Mesothelial cell of epicardium (in vitro differentiated cells): ENCODE measurements at regions not wholly inside any gene's neighbourhood (a gene's known extent, or its start where the extent isn't known, plus 50 kb on each side); places are given as distances from the start of the nearest gene placed in this dataset.

Source experiments
- DNase-seq, 2 experiments: peaks; one replicate each; pipeline ENCODE4 v3.0.0; 2021; ENCODE audit warnings: low spot score in 2 of 2; ENCODE audit not compliant: unreplicated experiment in 2 of 2
- H3K27ac Mint-ChIP-seq: 2 replicates; pipeline ENCODE4 v1.8.0; 2021; ENCODE audit warnings: mixed read lengths
- H3K27me3 Mint-ChIP-seq: 2 replicates; pipeline ENCODE4 v1.8.0; 2021; ENCODE audit warnings: low read depth, mixed read lengths
- H3K36me3 Mint-ChIP-seq: 2 replicates; pipeline ENCODE4 v1.8.0; 2021; ENCODE audit warnings: mixed read lengths
- H3K4me1 Mint-ChIP-seq: 2 replicates; pipeline ENCODE4 v1.8.0; 2021; ENCODE audit warnings: mixed read lengths
- H3K4me3 Mint-ChIP-seq: 2 replicates; pipeline ENCODE4 v1.8.0; 2021; ENCODE audit warnings: mild to moderate bottlenecking, moderate library complexity, mixed read lengths
- H3K9me3 Mint-ChIP-seq: 2 replicates; pipeline ENCODE4 v1.8.0; 2021; ENCODE audit warnings: mixed read lengths
- CTCF ChIP-seq: fragments of 200-600 bp; sonication (generic); IDR thresholded peaks from one replicate; pipeline ENCODE4 v1.5.0; 2021; ENCODE audit warnings: antibody characterized with exemption; ENCODE audit not compliant: unreplicated experiment

DNA sequence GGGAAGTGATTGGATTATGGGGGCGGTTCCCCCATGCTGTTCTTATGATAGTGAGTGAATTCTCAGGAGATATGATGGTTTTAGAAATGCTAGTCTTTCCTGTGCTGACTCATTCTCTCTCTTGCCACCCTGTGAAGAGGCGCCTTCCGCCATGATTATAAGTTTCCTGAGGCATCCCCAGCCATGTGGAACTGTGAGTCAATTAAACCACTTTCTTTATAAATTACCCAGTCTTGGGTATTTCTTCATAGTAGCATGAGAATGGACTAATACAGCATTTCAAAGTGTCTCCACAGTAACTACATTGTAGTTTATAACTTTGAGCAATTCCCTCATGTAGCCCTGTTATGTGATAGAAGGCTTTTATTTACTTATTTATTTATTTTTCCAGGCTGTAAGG is 128.8 kb upstream of the CHRNA7 start:
- no peaks in the 10 kb centered on the region for H3K36me3 Mint-ChIP-seq
- no peak for TF ChIP-seq CTCF
- H3K27ac Mint-ChIP-seq: no peak overlapping the region
- no peak for DNase-seq
- no peaks in the 10 kb centered on the region for H3K4me1 Mint-ChIP-seq
- H3K9me3 Mint-ChIP-seq: peaks cover 27% of the 10 kb centered on the region
- H3K27me3 Mint-ChIP-seq: peaks cover 12% of the 10 kb centered on the region
- no peak overlapping the region for H3K4me3 Mint-ChIP-seq

GRCh38 chr15:31905054-31905453 is 125.3 kb upstream of the CHRNA7 start:
- H3K27ac Mint-ChIP-seq: no peak overlapping the region
- DNase-seq: no peak

GRCh38 chr15:31925541-31925940 is 104.8 kb upstream of the CHRNA7 start:
- Mint-ChIP-seq H3K27ac (no peak overlapping the region), H3K27me3 (peaks cover 9% of the 10 kb centered on the region), H3K4me1 (no peaks in the 10 kb centered on the region), H3K4me3 (no peak overlapping the region), H3K9me3 (peaks cover 39% of the 10 kb centered on the region), H3K36me3 (peaks cover 1% of the 10 kb centered on the region)
- TF ChIP-seq CTCF: no peak
- no peak for DNase-seq

More at GRCh38 chr15:31905054-31905453, 125.3 kb upstream of the CHRNA7 start:
- Mint-ChIP-seq H3K36me3 (no peaks in the 10 kb centered on the region), H3K4me1 (no peaks in the 10 kb centered on the region), H3K9me3 (peaks cover 2% of the 10 kb centered on the region), H3K27me3 (peaks cover 12% of the 10 kb centered on the region), H3K4me3 (no peak overlapping the region)
- TF ChIP-seq CTCF: no peak

DNA sequence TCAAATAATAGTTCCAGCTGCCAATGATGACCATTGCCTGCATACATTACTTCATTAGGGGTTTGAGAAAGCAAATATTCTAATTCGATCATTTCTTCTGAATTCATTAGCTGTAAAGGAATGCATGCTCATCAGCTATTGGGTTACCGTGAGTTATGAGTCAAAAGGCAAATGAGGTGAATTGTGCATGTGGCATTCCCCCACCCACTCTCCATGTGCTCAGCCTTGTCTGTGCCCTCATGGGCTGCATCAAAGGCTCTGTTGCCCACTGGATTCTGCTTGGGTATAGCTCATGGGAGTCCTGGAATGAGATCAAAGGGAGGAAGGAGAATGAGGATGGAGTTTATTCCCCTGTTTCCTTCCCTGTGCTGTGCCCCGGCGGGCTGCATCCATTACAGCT is 99.3 kb upstream of the CHRNA7 start:
- Mint-ChIP-seq H3K36me3 (no peaks in the 10 kb centered on the region), H3K27ac (no peak overlapping the region), H3K4me3 (no peak overlapping the region), H3K4me1 (no peaks in the 10 kb centered on the region), H3K27me3 (peaks cover 34% of the 10 kb centered on the region), H3K9me3 (peaks cover 3% of the 10 kb centered on the region)
- TF ChIP-seq CTCF: no peak
- no peak for DNase-seq

DNA sequence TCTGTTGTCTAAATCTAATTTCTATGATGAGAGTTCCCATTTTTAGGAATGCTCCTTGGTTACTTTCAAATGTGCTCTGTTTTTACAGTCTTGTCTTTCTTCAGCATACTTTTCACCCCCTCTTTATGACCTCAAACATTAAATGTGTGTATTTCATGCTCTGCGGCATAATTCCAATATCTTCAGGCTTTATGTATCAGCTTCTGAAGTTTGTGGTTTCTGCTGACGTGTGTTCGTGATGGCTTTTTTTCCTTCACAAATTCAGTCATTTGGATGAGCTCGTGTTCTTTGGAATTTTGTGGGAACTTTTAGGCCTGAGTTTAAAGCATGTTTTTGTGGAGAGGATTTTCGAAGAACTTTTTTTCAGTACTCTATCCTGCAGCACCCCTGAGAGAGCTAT is 97.7 kb upstream of the CHRNA7 start:
- no peaks in the 10 kb centered on the region for H3K36me3 Mint-ChIP-seq

More for the DNA sequence above, 97.7 kb upstream of the CHRNA7 start:
- Mint-ChIP-seq H3K9me3 (no peaks in the 10 kb centered on the region), H3K27me3 (peaks cover 34% of the 10 kb centered on the region), H3K4me3 (no peak overlapping the region), H3K4me1 (no peaks in the 10 kb centered on the region), H3K27ac (no peak overlapping the region)
- TF ChIP-seq CTCF: no peak
- DNase-seq: no peak
